Neural cell (in vitro differentiated cells): ENCODE measurements at regions not wholly inside any gene's neighbourhood (a gene's known extent, or its start where the extent isn't known, plus 50 kb on each side); places are given as distances from the start of the nearest gene placed in this dataset.

Experiments
- H2AFZ ChIP-seq: fragments of 200-600, 300-800 bp; sonication (generic), shearing (Covaris generic); 2 replicates; pipeline ENCODE4 v1.6.0; 2014; ENCODE audit warnings: low read depth, mild to moderate bottlenecking, antibody characterized with exemption, low read length, moderate library complexity
- H3F3A ChIP-seq: fragments of 200-600 bp; shearing (Covaris generic); 2 replicates; pipeline ENCODE4 v1.6.1; 2016; ENCODE audit warnings: mild to moderate bottlenecking, moderate library complexity, mixed read lengths, antibody characterized with exemption, low read length; ENCODE audit not compliant: insufficient read depth, poor library complexity, severe bottlenecking
- H3K27ac ChIP-seq: fragments of 200-600, 300-800 bp; sonication (generic), shearing (Covaris generic); 2 replicates; pipeline ENCODE4 v1.5.1; 2014; ENCODE audit warnings: mild to moderate bottlenecking, low read length, moderate library complexity
- H3K27me3 ChIP-seq: fragments of 300-800, 200-600 bp; sonication (generic), shearing (Covaris generic); 2 replicates; pipeline ENCODE4 v1.6.0; 2014; ENCODE audit warnings: mild to moderate bottlenecking, low read depth, low read length, moderate library complexity; ENCODE audit not compliant: insufficient read depth
- H3K36me3 ChIP-seq: fragments of 300-800, 200-600 bp; sonication (generic), shearing (Covaris generic); 2 replicates; pipeline ENCODE4 v1.5.1; 2014; ENCODE audit warnings: mild to moderate bottlenecking, antibody characterized with exemption, low read length, moderate library complexity; ENCODE audit not compliant: insufficient read depth
- H3K4me2 ChIP-seq: fragments of 300-800, 200-600 bp; sonication (generic), shearing (Covaris generic); 2 replicates; pipeline ENCODE4 v1.6.0; 2014; ENCODE audit warnings: mild to moderate bottlenecking, low read length
- H3K4me3 ChIP-seq: fragments of 300-800, 200-600 bp; sonication (generic), shearing (Covaris generic); 2 replicates; pipeline ENCODE4 v1.5.1; 2014; ENCODE audit warnings: mild to moderate bottlenecking, low read length, moderate library complexity
- H3K79me2 ChIP-seq: fragments of 200-600 bp; shearing (Covaris generic); replicated peaks from 2 replicates; pipeline ENCODE4 v1.6.0; 2014; ENCODE audit warnings: mild to moderate bottlenecking, low read length, moderate library complexity; ENCODE audit not compliant: insufficient read depth
- H3K9ac ChIP-seq: fragments of 300-800, 200-600 bp; sonication (generic), shearing (Covaris generic); 2 replicates; pipeline ENCODE4 v1.6.1; 2016; ENCODE audit warnings: mild to moderate bottlenecking, low read length, mixed read lengths
- H3K9me2 ChIP-seq: fragments of 200-600 bp; shearing (Covaris generic); 2 replicates; pipeline ENCODE4 v1.6.1; 2016; ENCODE audit warnings: mild to moderate bottlenecking, low read length, mixed read lengths; ENCODE audit not compliant: insufficient read depth
- H3K9me3 ChIP-seq: fragments of 200-600, 300-800 bp; sonication (generic), shearing (Covaris generic); 2 replicates; pipeline ENCODE4 v1.6.1; 2016; ENCODE audit warnings: mild to moderate bottlenecking, mixed run types, low read length, moderate library complexity, mixed read lengths
- H4K20me1 ChIP-seq: fragments of 200-600 bp; shearing (Covaris generic); 2 replicates; pipeline ENCODE4 v1.6.1; 2016; ENCODE audit warnings: mild to moderate bottlenecking, mixed run types; ENCODE audit not compliant: insufficient read depth
- EP300 ChIP-seq: fragments of 450-650 bp; conservative IDR thresholded peaks from 2 replicates; pipeline ENCODE4 v1.6.1; 2014; ENCODE audit warnings: antibody characterized with exemption, mild to moderate bottlenecking, moderate library complexity; ENCODE audit not compliant: poor library complexity, severe bottlenecking
- EZH2 ChIP-seq: fragments of 200-600, 300-800 bp; shearing (Covaris generic), sonication (generic); IDR thresholded peaks from 2 replicates; pipeline ENCODE4 v1.6.1; 2014; ENCODE audit warnings: antibody characterized with exemption, low read length, borderline replicate concordance, mild to moderate bottlenecking; ENCODE audit not compliant: insufficient read depth, poor library complexity, severe bottlenecking
- MXI1 ChIP-seq: fragments of 450-650 bp; conservative IDR thresholded peaks from 2 replicates; pipeline ENCODE4 v1.6.1; 2014; ENCODE audit warnings: antibody characterized with exemption, mild to moderate bottlenecking; ENCODE audit not compliant: poor library complexity, severe bottlenecking
- POLR2AphosphoS5 ChIP-seq: IDR thresholded peaks from 2 replicates; pipeline ENCODE4 v1.6.1; 2012
- RAD21 ChIP-seq: fragments of 450-650 bp; conservative IDR thresholded peaks from 2 replicates; pipeline ENCODE4 v1.6.1; 2014; ENCODE audit warnings: antibody characterized with exemption, mild to moderate bottlenecking, moderate library complexity
- SMC3 ChIP-seq: fragments of 450-650 bp; conservative IDR thresholded peaks from 2 replicates; pipeline ENCODE4 v1.6.1; 2014; ENCODE audit warnings: antibody characterized with exemption, mild to moderate bottlenecking, moderate library complexity; ENCODE audit not compliant: poor library complexity
- TAF1 ChIP-seq: IDR thresholded peaks from 2 replicates; pipeline ENCODE4 v1.6.1; 2012; ENCODE audit warnings: low read depth
- TF ChIP-seq, protein P1 (sequence below): fragments of 450-650 bp; IDR thresholded peaks from 2 replicates; pipeline ENCODE4 v1.5.1; 2014; ENCODE audit warnings: antibody characterized with exemption, mild to moderate bottlenecking, moderate library complexity; ENCODE audit not compliant: poor library complexity, severe bottlenecking
- TF ChIP-seq, protein P2 (sequence below): IDR thresholded peaks from 2 replicates; pipeline ENCODE4 v1.6.1; 2012; ENCODE audit warnings: borderline replicate concordance

DNA sequence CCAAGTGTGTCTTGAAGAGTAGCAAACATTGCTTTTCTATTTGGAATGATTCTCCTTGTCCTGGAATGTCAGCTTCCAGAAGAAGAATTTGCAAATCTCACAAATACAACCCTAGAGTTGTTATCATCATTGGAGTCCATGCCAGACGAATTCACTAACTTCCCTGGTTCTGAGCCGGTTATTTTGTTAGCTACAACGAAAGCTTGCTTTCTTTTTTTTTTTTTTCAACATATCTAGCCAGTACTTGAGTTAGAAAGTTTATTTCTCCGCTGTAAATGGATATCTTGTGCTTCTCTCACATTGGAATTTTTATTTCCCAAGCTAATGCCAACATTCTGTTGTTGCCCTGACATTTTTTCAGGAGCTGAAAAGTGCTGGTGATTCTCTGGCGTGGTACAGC, 138.1 kb upstream of the POM121L12 start:
- no peaks in the 10 kb centered on the region for H3K79me2 ChIP-seq
- H3K9me3 ChIP-seq = no peaks in the 10 kb centered on the region
- no peaks in the 10 kb centered on the region for H3K9me2 ChIP-seq
- H3F3A ChIP-seq = no peaks in the 10 kb centered on the region
- no peak overlapping the region for H3K4me3 ChIP-seq
- TF ChIP-seq EZH2 (no peak), POLR2AphosphoS5 (no peak), SMC3 (no peak), MXI1 (no peak), TAF1 (no peak), RAD21 (no peak), EP300 (no peak)
- TF ChIP-seq, protein P1, sequence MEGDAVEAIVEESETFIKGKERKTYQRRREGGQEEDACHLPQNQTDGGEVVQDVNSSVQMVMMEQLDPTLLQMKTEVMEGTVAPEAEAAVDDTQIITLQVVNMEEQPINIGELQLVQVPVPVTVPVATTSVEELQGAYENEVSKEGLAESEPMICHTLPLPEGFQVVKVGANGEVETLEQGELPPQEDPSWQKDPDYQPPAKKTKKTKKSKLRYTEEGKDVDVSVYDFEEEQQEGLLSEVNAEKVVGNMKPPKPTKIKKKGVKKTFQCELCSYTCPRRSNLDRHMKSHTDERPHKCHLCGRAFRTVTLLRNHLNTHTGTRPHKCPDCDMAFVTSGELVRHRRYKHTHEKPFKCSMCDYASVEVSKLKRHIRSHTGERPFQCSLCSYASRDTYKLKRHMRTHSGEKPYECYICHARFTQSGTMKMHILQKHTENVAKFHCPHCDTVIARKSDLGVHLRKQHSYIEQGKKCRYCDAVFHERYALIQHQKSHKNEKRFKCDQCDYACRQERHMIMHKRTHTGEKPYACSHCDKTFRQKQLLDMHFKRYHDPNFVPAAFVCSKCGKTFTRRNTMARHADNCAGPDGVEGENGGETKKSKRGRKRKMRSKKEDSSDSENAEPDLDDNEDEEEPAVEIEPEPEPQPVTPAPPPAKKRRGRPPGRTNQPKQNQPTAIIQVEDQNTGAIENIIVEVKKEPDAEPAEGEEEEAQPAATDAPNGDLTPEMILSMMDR = no peak
- TF ChIP-seq, protein P2, sequence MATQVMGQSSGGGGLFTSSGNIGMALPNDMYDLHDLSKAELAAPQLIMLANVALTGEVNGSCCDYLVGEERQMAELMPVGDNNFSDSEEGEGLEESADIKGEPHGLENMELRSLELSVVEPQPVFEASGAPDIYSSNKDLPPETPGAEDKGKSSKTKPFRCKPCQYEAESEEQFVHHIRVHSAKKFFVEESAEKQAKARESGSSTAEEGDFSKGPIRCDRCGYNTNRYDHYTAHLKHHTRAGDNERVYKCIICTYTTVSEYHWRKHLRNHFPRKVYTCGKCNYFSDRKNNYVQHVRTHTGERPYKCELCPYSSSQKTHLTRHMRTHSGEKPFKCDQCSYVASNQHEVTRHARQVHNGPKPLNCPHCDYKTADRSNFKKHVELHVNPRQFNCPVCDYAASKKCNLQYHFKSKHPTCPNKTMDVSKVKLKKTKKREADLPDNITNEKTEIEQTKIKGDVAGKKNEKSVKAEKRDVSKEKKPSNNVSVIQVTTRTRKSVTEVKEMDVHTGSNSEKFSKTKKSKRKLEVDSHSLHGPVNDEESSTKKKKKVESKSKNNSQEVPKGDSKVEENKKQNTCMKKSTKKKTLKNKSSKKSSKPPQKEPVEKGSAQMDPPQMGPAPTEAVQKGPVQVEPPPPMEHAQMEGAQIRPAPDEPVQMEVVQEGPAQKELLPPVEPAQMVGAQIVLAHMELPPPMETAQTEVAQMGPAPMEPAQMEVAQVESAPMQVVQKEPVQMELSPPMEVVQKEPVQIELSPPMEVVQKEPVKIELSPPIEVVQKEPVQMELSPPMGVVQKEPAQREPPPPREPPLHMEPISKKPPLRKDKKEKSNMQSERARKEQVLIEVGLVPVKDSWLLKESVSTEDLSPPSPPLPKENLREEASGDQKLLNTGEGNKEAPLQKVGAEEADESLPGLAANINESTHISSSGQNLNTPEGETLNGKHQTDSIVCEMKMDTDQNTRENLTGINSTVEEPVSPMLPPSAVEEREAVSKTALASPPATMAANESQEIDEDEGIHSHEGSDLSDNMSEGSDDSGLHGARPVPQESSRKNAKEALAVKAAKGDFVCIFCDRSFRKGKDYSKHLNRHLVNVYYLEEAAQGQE = no peak
- no peaks in the 10 kb centered on the region for H3K27me3 ChIP-seq
- H3K36me3 ChIP-seq = no peaks in the 10 kb centered on the region
- no peaks in the 10 kb centered on the region for H4K20me1 ChIP-seq
- H3K4me2 ChIP-seq = no peak overlapping the region
- H3K9ac ChIP-seq = no peak overlapping the region
- no peak overlapping the region for H3K27ac ChIP-seq
- H2AFZ ChIP-seq = no peak overlapping the region

DNA sequence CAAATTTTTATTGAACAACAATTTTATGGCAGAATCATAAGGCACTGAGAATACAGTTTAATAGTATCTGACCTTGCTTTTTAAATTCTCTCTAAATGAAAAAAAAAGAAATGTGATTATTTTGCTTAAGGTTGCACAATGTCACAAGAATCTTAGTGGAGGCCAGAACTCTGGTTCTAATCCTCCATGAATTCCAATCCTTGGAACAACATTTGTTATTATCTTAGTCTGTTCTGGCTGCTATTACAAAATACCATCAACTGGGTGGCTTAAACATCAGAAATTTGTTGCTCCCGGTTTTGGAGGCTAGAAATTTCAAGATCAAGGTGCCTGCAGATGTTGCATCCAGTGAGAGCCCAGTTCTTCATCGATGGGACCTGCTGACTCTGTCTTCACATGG, 158.2 kb upstream of the POM121L12 start:
- Histone ChIP-seq H2AFZ (no peak overlapping the region), H3K27ac (no peak overlapping the region), H3K36me3 (no peaks in the 10 kb centered on the region), H3K4me3 (no peak overlapping the region), H3F3A (no peaks in the 10 kb centered on the region), H3K79me2 (no peaks in the 10 kb centered on the region), H3K9ac (no peak overlapping the region), H3K9me2 (no peaks in the 10 kb centered on the region), H3K4me2 (no peak overlapping the region), H4K20me1 (no peaks in the 10 kb centered on the region), H3K9me3 (no peaks in the 10 kb centered on the region), H3K27me3 (no peaks in the 10 kb centered on the region)
- no peak for TF ChIP-seq TAF1
- no peak for TF ChIP-seq EZH2
- TF ChIP-seq, protein P2 = no peak
- TF ChIP-seq, protein P1 = no peak
- no peak for TF ChIP-seq MXI1
- no peak for TF ChIP-seq SMC3
- TF ChIP-seq POLR2AphosphoS5 = no peak
- no peak for TF ChIP-seq RAD21
